Esophagus squamous epithelium (tissue), 5 donors: ENCODE measurements at regions not wholly inside any gene's neighbourhood (a gene's known extent, or its start where the extent isn't known, plus 50 kb on each side); places are given as distances from the start of the nearest gene placed in this dataset.

ENCODE experiments used
- DNase-seq: peaks from one replicate; lab custom pipeline; 2025; lab: John Stamatoyannopoulos, UW
- H3K27ac ChIP-seq, 4 donors: fragments of 200-600 bp; sonication (generic); one replicate each; pipeline ENCODE4 v1.5.1; 2016 to 2019; ENCODE audit warnings: mild to moderate bottlenecking in 1 of 4
- H3K27me3 ChIP-seq, 4 donors: fragments of 200-600 bp; sonication (generic); 1 replicate in 3 of 4; 2 replicates in 1 of 4; pipeline versions ENCODE4 v1.5.1 to v1.6.0; 2017 to 2021; ENCODE audit warnings: antibody characterized with exemption in 1 of 4
- H3K36me3 ChIP-seq, 3 donors: fragments of 200-600 bp; sonication (generic); one replicate each; pipeline ENCODE4 v1.5.1; 2016 to 2019
- H3K4me1 ChIP-seq, 3 donors: fragments of 200-600 bp; sonication (generic); one replicate each; pipeline ENCODE4 v1.5.1; 2017 to 2019
- H3K4me3 ChIP-seq, 4 donors: fragments of 200-600 bp; sonication (generic); 1 replicate in 3 of 4; 2 replicates in 1 of 4; pipeline ENCODE4 v1.5.1; 2016 to 2019; ENCODE audit warnings: mild to moderate bottlenecking in 2 of 4, moderate library complexity in 1 of 4
- H3K9me3 ChIP-seq, 3 donors: fragments of 200-600 bp; sonication (generic); one replicate each; pipeline ENCODE4 v1.5.1; 2016 to 2019
- POLR2A ChIP-seq, 4 donors: fragments of 450-650 bp; IDR thresholded peaks; one replicate each; pipeline ENCODE4 v1.6.1; 2017; ENCODE audit warnings: antibody characterized with exemption in 4 of 4, mild to moderate bottlenecking in 4 of 4, moderate library complexity in 3 of 4
- WGBS, 2 donors: methylation state at CpG; one replicate each; pipeline ENCODE4 v1.1.5; 2018; 5-methylcytosine and 5-hydroxymethylcytosine counted together
- intact Hi-C: fragments of 100-400 bp; cut with DNase I; formaldehyde crosslinking; loops from one replicate; pipeline ENCODE4 v1.15.0; 2022
- TF ChIP-seq, protein P1 (sequence below), 6 experiments: fragments of 450-650 bp in 4 of 6; fragments of 200-600 bp in 2 of 6; sonication (generic) in 2 of 6; IDR thresholded peaks; one replicate each; pipeline ENCODE4 v1.5.1; 2016 to 2019; ENCODE audit warnings: antibody characterized with exemption in 6 of 6, mild to moderate bottlenecking in 4 of 6, moderate library complexity in 4 of 6
- donor health status: DM: yes; HTN: yes; CAD: no.

DNA sequence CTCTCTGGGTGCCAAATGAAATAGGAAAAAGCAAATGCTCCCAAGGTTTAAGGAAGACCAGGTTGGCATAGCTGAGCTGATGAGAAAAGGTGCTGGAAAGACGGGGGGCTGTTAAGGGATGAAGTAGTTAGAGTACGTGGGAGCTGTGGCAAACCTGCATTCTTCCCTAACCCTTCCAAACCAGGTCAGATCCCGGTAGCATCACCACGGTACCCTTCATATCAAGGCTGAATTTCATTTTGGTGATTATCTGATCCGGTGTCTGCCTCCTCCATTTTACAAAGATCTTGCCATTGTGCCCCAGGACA, 68.0 kb upstream of the PIM1 start:
- no peak for DNase-seq
- no peaks in the 10 kb centered on the region for H3K9me3 ChIP-seq
- WGBS, 2 donors = 56 to 59% methylated on average over 5 of the region's 5 CpGs
- TF ChIP-seq, protein P1, sequence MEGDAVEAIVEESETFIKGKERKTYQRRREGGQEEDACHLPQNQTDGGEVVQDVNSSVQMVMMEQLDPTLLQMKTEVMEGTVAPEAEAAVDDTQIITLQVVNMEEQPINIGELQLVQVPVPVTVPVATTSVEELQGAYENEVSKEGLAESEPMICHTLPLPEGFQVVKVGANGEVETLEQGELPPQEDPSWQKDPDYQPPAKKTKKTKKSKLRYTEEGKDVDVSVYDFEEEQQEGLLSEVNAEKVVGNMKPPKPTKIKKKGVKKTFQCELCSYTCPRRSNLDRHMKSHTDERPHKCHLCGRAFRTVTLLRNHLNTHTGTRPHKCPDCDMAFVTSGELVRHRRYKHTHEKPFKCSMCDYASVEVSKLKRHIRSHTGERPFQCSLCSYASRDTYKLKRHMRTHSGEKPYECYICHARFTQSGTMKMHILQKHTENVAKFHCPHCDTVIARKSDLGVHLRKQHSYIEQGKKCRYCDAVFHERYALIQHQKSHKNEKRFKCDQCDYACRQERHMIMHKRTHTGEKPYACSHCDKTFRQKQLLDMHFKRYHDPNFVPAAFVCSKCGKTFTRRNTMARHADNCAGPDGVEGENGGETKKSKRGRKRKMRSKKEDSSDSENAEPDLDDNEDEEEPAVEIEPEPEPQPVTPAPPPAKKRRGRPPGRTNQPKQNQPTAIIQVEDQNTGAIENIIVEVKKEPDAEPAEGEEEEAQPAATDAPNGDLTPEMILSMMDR (IDR thresholded peaks at IDR 0.05) = no peak
- TF ChIP-seq POLR2A (IDR thresholded peaks at IDR 0.05) = no peak
- peak overlapping the region; percentile 79 to 93 (median 86) for H3K27ac ChIP-seq
- H3K4me1 ChIP-seq = peaks cover 15 to 39% (median 24%) of the 10 kb centered on the region in 3 donors
- intact Hi-C loops = no loop called here
- H3K36me3 ChIP-seq = no peaks in the 10 kb centered on the region
- peak overlapping the region in 3 of 4 donors; percentile 42 to 77 (median 46) for H3K4me3 ChIP-seq
- H3K27me3 ChIP-seq = no peaks in the 10 kb centered on the region

- H3K27me3 ChIP-seq = no peaks in the 10 kb centered on the region
- intact Hi-C loops = no loop called here
- 0 to 5% methylated on average over 1 to 6 of the region's 36 CpGs for WGBS, 2 donors
Observed at GRCh38 chr6:37102299-37103168, 67.4 kb upstream of the PIM1 start.

GRCh38 chr6:37103169-37104039, 66.5 kb upstream of the PIM1 start:
- intact Hi-C loops = no loop called here
- Histone ChIP-seq H3K36me3 (no peaks in the 10 kb centered on the region), H3K27ac (peak overlapping the region; percentile 79 to 93 (median 86)), H3K9me3 (no peaks in the 10 kb centered on the region), H3K4me1 (peaks cover 15 to 39% (median 24%) of the 10 kb centered on the region in 3 donors), H3K4me3 (peak overlapping the region; percentile 26 to 77 (median 44)), H3K27me3 (no peaks in the 10 kb centered on the region)
- no peak for DNase-seq
- WGBS, 2 donors = 23 to 27% methylated on average over 10 of the region's 10 CpGs
- no peak for TF ChIP-seq POLR2A (IDR thresholded peaks at IDR 0.05)
- TF ChIP-seq, protein P1 (IDR thresholded peaks at IDR 0.05) = no peak

More at GRCh38 chr6:37102299-37103168, 67.4 kb upstream of the PIM1 start:
- no peaks in the 10 kb centered on the region for H3K36me3 ChIP-seq
- H3K4me3 ChIP-seq = peak overlapping the region; percentile 26 to 77 (median 44)
- no peaks in the 10 kb centered on the region for H3K9me3 ChIP-seq
- DNase-seq = no peak
- H3K27ac ChIP-seq = peak overlapping the region; percentile 79 to 93 (median 86)
- peaks cover 15 to 39% (median 24%) of the 10 kb centered on the region in 3 donors for H3K4me1 ChIP-seq
- peak in 2 of 4 donors; percentile 44 to 51 for TF ChIP-seq POLR2A (IDR thresholded peaks at IDR 0.05)
- TF ChIP-seq, protein P1 (IDR thresholded peaks at IDR 0.05) = peak in 3 of 6 experiments; percentile 8 to 24 (median 16)

- H3K9me3 ChIP-seq = no peaks in the 10 kb centered on the region
- no peak for TF ChIP-seq POLR2A (IDR thresholded peaks at IDR 0.05)
- TF ChIP-seq, protein P1 (IDR thresholded peaks at IDR 0.05) = no peak
- peak overlapping the region; percentile 11 to 93 (median 86) for H3K27ac ChIP-seq
- H3K4me1 ChIP-seq = peaks cover 15 to 39% (median 24%) of the 10 kb centered on the region in 3 donors
- H3K36me3 ChIP-seq = no peaks in the 10 kb centered on the region
- no peak overlapping the region for H3K4me3 ChIP-seq
- DNase-seq = no peak
- intact Hi-C loops = no loop called here
- H3K27me3 ChIP-seq = no peaks in the 10 kb centered on the region
- 96 to 100% methylated on average over 2 of the region's 2 CpGs for WGBS, 2 donors
Observed at GRCh38 chr6:37104824-37105147, 65.2 kb upstream of the PIM1 start.
